Mesothelial cell of epicardium (in vitro differentiated cells): ENCODE measurements at regions not wholly inside any gene's neighbourhood (a gene's known extent, or its start where the extent isn't known, plus 50 kb on each side); places are given as distances from the start of the nearest gene placed in this dataset.

ENCODE experiments used
- DNase-seq, 2 experiments: peaks; one replicate each; pipeline ENCODE4 v3.0.0; 2021; ENCODE audit warnings: low spot score in 2 of 2; ENCODE audit not compliant: unreplicated experiment in 2 of 2
- H3K27ac Mint-ChIP-seq: 2 replicates; pipeline ENCODE4 v1.8.0; 2021; ENCODE audit warnings: mixed read lengths
- H3K27me3 Mint-ChIP-seq: 2 replicates; pipeline ENCODE4 v1.8.0; 2021; ENCODE audit warnings: low read depth, mixed read lengths
- H3K36me3 Mint-ChIP-seq: 2 replicates; pipeline ENCODE4 v1.8.0; 2021; ENCODE audit warnings: mixed read lengths
- H3K4me1 Mint-ChIP-seq: 2 replicates; pipeline ENCODE4 v1.8.0; 2021; ENCODE audit warnings: mixed read lengths
- H3K4me3 Mint-ChIP-seq: 2 replicates; pipeline ENCODE4 v1.8.0; 2021; ENCODE audit warnings: mild to moderate bottlenecking, moderate library complexity, mixed read lengths
- H3K9me3 Mint-ChIP-seq: 2 replicates; pipeline ENCODE4 v1.8.0; 2021; ENCODE audit warnings: mixed read lengths
- TF ChIP-seq, protein P1 (sequence below): fragments of 200-600 bp; sonication (generic); IDR thresholded peaks from one replicate; pipeline ENCODE4 v1.5.0; 2021; ENCODE audit warnings: antibody characterized with exemption; ENCODE audit not compliant: unreplicated experiment

GRCh38 chr3:164419220-164419619 lies 659.1 kb downstream of the SI start:
- peaks cover 27% of the 10 kb centered on the region for H3K4me1 Mint-ChIP-seq
- DNase-seq: no peak
- TF ChIP-seq, protein P1, sequence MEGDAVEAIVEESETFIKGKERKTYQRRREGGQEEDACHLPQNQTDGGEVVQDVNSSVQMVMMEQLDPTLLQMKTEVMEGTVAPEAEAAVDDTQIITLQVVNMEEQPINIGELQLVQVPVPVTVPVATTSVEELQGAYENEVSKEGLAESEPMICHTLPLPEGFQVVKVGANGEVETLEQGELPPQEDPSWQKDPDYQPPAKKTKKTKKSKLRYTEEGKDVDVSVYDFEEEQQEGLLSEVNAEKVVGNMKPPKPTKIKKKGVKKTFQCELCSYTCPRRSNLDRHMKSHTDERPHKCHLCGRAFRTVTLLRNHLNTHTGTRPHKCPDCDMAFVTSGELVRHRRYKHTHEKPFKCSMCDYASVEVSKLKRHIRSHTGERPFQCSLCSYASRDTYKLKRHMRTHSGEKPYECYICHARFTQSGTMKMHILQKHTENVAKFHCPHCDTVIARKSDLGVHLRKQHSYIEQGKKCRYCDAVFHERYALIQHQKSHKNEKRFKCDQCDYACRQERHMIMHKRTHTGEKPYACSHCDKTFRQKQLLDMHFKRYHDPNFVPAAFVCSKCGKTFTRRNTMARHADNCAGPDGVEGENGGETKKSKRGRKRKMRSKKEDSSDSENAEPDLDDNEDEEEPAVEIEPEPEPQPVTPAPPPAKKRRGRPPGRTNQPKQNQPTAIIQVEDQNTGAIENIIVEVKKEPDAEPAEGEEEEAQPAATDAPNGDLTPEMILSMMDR: no peak
- H3K27ac Mint-ChIP-seq: no peak overlapping the region
- H3K9me3 Mint-ChIP-seq: peaks cover 4% of the 10 kb centered on the region
- no peaks in the 10 kb centered on the region for H3K36me3 Mint-ChIP-seq
- H3K27me3 Mint-ChIP-seq: no peaks in the 10 kb centered on the region
- no peak overlapping the region for H3K4me3 Mint-ChIP-seq

- TF ChIP-seq, protein P1: no peak
- H3K27me3 Mint-ChIP-seq: no peaks in the 10 kb centered on the region
- H3K4me1 Mint-ChIP-seq: peaks cover 27% of the 10 kb centered on the region
- peak overlapping the region; percentile 4 for H3K27ac Mint-ChIP-seq
- no peak overlapping the region for H3K4me3 Mint-ChIP-seq
- H3K9me3 Mint-ChIP-seq: peaks cover 4% of the 10 kb centered on the region
- H3K36me3 Mint-ChIP-seq: no peaks in the 10 kb centered on the region
- DNase-seq: no peak
These were observed 659.9 kb downstream of the SI start for GRCh38 chr3:164418414-164418813.

DNA sequence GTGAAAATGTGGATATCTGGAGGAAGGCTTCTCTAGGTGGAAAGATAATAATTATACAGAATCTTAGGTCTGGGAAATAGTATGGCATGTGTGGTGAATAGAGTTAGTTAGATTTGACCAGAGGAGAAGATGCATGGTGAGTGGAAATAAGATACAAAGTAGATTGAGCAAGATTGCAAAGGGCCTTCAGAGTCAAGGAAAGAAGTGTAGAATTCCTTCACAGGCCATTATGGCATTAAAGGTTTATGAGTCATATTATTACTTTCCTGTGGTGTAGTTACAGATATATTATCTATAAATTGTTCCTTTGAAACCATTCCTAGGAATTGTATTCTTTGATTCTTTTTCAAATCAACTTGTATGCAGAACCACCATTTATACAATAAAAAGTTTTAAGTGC lies 660.3 kb downstream of the SI start:
- Mint-ChIP-seq H3K4me1 (peaks cover 27% of the 10 kb centered on the region), H3K4me3 (no peak overlapping the region), H3K27me3 (no peaks in the 10 kb centered on the region), H3K9me3 (peaks cover 9% of the 10 kb centered on the region), H3K27ac (peak overlapping the region; percentile 22), H3K36me3 (no peaks in the 10 kb centered on the region)
- DNase-seq: no peak
- TF ChIP-seq, protein P1: no peak

DNA sequence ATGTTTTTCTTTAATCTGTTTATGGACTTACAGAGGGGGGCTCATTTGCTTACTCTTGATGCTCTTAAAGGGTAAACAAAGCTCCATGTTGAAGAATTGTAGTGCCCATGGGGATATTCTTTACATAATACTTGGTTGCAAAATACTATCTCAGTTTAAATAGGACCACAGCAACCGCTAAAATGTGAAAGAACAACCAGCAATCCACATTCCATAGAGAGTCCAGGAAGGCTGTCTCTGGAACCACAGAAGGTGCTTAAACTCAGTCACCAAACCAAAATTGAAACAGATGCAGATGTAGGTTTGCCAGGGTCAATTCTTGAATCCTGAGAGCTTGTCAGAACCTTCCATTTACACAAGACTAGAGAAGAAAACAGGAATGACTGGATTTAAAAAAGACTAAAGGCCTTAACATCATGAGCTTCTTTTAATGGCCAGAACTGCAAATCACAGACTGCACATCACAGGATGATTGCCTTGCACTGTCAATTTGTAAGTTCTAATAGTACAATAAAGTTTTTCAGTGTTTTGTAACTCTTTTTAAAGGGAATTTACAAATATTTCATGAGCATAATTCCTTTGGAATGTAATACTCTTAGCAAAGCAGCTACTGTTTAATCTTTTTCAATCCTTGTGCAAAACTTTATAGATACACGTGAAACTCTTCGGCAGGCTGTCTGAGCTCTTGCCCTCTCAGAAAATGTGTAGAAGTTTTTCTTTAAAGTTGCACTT lies 661.6 kb downstream of the SI start:
- Mint-ChIP-seq H3K4me1 (peaks cover 27% of the 10 kb centered on the region), H3K36me3 (no peaks in the 10 kb centered on the region), H3K9me3 (peaks cover 14% of the 10 kb centered on the region), H3K4me3 (no peak overlapping the region), H3K27me3 (no peaks in the 10 kb centered on the region), H3K27ac (peak overlapping the region; percentile 83)
- TF ChIP-seq, protein P1: no peak
- no peak for DNase-seq

DNA sequence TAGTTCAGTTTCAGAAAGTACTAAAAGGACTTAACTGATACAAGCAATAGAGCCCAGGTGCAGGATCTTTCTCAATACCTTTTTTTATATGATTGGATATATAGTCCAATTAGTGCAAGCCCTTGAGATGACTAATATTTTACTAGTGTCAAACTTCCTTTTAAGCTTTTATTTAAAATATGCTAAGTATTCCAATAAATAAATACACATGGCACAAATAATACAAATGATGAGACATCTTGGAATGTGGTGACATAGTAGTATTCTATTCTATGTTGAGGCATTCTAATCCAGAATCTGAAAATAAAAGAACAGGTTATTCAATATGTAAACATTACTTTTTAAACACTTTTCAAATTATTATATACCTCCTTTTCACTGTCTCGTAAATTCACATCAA lies 670.0 kb downstream of the SI start:
- DNase-seq: no peak
- Mint-ChIP-seq H3K4me1 (peaks cover 3% of the 10 kb centered on the region), H3K9me3 (peaks cover 16% of the 10 kb centered on the region), H3K4me3 (no peak overlapping the region), H3K27me3 (peaks cover 1% of the 10 kb centered on the region), H3K27ac (peak overlapping the region; percentile 40), H3K36me3 (no peaks in the 10 kb centered on the region)
- TF ChIP-seq, protein P1: no peak
